HG02981 (cell line): ENCODE measurements at regions not wholly inside any gene's neighbourhood (a gene's known extent, or its start where the extent isn't known, plus 50 kb on each side); places are given as distances from the start of the nearest gene placed in this dataset.

ENCODE experiments used
- ATAC-seq: cut with Tn5 transposase; IDR thresholded peaks from one replicate; pipeline ENCODE4 v1.9.1; 2021; ENCODE audit warnings: mild to moderate bottlenecking, moderate library complexity; ENCODE audit not compliant: unreplicated experiment

GRCh38 chr3:155029941-155030340, 50.2 kb upstream of the MME start:
- no peak for ATAC-seq

- ATAC-seq: no peak
Observed at GRCh38 chr3:155026999-155027591, 53.0 kb upstream of the MME start.

DNA sequence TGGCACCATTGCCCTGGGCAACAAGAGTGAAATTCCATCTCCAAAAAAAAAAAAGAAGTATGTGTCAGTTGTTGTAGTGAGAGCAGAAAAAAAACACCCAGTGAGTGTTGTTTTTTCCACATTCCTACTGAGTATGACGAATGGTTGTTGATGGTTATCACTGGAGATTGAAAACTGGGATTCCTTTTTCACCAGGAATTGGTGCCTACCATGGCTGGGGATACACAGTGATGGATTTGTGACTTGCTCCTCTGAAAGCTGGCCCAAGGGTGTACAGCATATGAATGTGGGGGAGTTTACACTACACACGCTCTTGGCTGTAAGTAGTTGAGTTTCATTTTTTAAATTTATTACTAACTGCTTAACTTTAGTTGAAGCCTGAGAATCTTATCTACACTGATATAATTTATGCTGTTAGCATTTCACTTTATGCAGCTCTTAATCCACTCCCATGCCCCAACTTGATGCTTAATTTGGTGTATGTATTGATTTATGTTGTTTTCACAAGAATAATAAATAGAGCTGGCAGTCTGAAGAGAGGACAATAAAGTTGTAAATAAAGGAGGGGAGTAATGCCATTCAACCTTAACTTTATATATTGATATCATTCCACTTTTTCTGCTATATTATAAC, 56.0 kb upstream of the MME start:
- no peak for ATAC-seq

DNA sequence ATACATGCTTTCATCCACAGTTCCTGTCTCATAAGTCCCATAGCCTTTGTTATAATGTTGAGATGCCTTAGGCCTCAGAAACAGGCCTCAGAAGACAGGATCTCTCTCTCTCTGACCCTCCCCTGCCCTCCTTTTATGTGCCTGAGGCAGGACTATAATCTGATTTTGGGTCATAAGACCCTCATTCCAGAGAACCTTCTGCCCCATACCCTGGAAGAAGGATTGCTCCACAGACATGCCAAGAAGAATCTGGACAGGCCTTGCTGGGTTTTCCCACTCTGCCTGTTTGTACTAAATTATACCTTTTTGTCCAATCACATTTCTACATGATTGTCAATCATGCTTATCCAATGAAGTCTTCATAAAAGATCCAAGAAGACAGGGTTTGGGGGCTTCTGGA, 57.2 kb upstream of the MME start:
- no peak for ATAC-seq

- ATAC-seq: no peak
Observed at GRCh38 chr3:155019575-155019974, 60.5 kb upstream of the MME start.

DNA sequence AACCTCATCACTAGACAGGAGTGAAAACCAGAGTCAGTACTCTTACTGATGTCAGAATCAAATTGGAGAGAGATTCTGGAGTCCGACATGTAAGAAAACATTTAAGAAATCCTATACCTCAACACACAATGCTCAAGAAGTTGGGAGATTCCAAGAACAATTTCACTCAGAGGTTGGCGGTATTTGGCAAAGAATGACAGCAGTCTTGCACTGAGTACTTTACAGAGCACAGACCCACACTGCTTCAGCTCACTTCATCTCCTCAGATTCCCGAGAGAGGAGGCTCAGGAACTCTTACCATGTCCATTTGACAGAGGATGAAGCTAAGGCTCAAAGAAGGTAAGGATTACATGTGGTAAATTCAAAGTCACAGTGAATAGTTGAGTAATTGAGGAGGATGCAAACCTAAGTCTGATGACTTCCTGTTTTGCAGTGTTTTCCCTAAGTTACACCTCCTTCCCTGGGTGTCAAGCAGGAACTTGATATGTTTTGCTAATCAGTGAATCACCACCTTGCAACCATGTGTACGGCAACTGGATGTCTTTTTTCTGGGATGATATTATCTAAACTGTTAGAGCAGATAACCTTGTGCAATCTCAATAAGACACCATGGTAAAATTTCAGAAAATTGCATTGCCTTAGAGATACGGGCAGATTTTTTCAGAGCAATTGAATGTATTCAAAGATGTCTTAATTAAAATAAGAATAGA, 61.3 kb upstream of the MME start:
- ATAC-seq: no peak

GRCh38 chr3:155015776-155016436, 64.2 kb upstream of the MME start:
- ATAC-seq: no peak

DNA sequence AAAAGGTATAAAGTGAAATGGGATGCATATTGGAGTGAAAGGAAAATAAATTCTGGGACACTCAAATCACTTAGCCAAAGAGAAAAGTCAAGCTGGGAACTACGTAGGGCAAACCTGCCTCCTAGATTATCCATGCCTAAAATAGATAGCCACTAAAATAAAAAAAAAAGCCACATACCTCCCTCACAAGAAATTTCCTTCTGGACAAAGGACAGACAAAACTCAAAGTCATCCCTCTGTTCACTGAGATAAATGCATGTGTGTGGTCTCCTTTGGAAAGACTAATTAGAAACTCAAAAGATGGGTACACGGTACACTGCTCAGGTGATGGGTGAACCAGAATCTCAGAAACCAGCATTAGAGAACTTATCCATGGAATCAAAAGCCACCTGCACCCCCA, 65.2 kb upstream of the MME start:
- ATAC-seq: no peak

GRCh38 chr3:155013427-155013826, 66.7 kb upstream of the MME start:
- no peak for ATAC-seq

DNA sequence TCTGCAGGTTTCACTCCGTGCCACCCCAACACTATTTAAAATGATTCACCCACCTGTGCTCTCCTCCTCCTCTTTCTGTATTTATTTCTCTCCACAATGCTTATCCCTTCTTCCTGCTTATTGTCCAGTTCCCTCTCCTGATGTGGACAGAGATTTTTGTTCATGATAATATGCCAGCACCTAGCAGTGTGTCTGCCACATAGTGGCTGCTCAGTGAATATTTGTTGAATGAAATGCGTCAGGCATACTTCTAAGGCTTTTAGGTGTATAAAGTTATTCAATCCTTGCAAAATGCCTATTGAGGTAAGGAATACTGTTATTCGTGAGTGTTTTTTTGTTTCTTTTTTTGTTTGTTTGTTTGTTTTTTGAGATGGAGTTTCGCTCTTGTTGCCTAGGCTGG, 67.5 kb upstream of the MME start:
- ATAC-seq: no peak

- ATAC-seq: no peak
Observed at GRCh38 chr3:155010416-155010815, 69.7 kb upstream of the MME start.

DNA sequence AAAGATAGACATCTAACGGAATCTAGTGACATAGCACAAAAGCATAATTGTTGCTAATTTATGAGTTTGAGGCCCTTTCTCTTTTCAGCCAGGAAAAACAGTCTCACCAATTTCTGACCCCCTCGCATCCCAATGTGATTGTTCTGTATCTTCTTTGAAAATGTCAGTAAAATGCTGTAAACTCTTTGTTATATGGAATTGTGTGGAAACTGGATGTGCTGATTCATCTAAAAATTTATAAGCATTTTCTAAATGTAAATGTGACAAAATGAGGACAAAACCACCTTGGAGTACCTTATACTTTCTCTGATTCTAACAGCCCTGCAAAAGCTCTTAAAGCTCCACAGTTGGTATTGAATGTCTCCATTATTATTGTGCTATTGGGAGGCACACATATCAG, 70.9 kb upstream of the MME start:
- no peak for ATAC-seq

DNA sequence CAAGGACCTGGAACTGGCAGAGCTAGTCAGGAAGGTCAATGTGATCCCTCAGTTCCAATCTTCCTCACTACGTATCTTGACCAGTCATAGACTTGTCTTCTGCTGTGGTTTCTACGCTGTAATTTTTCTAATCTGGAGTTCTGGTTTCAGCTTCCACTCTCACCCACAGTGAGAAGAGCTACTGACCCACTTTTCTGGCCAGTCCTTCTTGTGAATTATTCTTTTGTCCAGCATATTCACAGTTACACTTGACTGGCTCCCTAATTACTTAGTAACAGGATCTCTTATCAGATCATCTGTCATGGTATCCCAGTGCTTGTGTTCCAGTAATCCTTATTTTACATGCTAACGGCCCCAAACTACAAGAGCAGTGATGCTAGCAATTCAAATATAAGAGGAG, 72.4 kb upstream of the MME start:
- no peak for ATAC-seq

DNA sequence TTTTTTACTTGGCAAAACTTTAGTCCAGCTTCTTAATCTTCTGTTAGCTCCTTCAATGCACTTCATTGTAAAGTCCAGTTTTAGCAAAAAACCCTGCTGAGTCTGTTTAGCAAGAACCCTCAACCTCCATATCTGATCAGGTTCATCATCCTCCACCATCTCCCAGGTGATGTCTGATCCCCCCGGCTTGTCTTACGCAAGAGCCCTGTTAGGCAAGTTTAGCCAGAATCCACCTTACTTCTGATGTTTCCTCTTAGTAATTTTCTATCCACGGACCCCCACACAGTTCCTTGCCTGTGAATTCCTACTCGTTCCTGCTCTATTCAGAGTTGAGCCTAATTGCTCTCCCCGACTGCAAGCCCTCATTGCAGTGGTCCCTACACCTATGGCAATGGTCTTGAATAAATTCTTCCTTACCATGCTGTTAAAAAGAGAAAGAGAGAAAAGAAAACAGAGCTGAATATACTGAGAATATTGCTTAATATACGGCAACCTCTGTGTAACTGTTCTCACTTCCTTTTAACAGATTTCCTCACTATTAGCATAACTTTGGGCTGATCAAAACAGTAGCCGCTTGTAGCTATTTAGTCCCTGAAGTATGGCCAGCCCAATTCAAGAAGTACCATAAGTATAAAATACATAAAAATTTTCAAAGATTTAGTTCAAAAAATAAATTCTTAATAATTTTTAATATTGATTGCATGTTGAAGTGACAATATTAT, 78.7 kb upstream of the MME start:
- ATAC-seq: no peak

DNA sequence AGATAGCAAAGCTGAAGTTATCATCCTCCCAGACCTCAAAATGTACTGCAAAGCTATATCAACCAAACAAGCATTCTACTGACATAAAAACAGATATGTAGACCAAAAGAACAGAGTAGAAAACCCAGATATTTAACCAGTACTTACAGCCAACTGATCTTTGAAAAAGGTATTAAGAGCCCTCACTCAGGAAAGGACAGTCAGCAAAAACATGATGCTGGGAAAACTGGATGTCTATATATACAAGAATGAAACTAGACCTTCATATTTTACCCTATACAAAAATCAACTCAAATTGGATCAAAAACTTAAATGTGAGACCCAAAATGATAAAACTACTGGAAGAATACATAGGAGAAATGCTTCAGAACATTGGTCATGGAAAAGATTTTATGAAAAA, 87.5 kb upstream of the MME start:
- ATAC-seq: no peak

DNA sequence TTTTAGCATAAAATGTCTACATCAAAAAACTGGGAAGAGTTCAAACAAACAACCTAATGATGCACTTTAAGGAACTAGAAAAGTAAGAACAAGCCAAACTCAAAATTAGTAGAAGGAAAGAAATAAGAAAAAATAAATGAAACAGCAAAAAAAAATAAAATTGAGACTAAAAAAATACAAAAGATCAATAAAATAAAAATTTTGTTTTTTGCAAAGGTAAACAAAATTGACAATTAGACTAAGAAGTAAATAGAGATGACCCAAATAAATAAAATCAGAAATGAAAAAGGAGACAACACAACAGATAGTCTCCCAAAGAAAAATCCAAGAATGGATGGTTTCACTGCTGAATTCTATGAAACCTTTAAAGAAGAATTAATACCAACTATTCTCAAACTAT, 89.6 kb upstream of the MME start:
- no peak for ATAC-seq

DNA sequence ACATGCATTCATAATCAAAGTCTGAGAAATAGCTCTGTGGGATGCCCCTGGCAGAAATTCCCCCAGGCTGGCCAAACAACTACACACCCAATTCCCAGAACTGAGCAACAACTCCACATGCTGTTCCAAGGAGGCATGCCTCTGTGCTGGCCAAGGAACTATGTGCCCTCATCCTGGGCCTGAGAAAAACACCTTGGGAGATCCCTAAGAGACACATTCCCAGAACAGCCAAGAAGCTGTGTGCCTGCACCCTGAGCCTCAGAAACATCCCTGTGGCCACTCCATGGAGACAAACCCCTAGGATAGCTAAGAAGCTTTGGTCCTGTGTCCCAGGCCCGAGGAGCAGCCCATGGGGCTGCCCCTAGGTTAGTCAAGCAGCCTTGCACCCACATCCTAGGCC, 92.3 kb upstream of the MME start:
- no peak for ATAC-seq

- ATAC-seq: no peak
Observed at GRCh38 chr3:154981664-154982063, 98.5 kb upstream of the MME start.

GRCh38 chr3:154981201-154981600, 98.9 kb upstream of the MME start:
- ATAC-seq: no peak

DNA sequence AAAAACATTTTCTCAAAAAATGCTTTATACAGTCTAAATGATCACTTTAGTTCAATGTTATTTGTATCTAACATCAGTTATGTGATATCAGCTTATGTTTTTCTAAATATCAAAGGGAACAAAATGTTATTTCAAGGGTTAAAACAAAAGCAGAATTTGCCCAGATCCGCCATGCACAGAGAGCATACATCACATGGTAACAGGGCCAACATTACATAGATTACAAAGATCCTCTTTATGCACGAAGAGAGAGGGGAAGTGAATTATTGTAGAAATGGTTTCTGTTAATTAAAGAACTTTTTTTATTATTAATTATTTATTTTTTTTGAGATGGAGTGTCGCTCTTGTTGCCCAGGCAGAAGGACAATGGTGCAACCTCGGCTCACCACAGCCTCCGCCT, 100.8 kb upstream of the MME start:
- no peak for ATAC-seq

GRCh38 chr3:154977666-154978065, 102.5 kb upstream of the MME start:
- no peak for ATAC-seq
